ENCODE measurements at regions not wholly inside any gene's neighbourhood (a gene's known extent, or its start where the extent isn't known, plus 50 kb on each side); places are given as distances from the start of the nearest gene placed in this dataset.

DNA sequence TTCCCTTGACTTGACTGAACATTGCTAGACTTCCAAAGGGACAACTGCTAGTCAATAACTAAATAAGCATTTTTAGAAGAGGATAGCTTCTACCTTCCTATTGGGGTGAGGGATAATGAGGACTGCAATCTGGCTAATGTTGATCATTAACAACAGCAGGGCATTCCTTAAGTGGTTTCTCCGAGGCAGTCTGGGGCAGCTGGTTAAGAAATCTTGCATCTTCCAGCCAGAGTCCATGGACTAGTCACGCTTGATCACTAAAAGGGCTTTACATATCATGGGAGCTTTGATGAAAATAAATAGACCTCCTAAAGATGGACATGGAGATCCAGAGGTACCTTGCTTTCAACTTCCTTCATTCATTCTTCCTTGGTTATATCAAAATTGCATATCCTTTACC lies 329.4 kb upstream of the ESRRG start:
- TF ChIP-seq, protein P1, sequence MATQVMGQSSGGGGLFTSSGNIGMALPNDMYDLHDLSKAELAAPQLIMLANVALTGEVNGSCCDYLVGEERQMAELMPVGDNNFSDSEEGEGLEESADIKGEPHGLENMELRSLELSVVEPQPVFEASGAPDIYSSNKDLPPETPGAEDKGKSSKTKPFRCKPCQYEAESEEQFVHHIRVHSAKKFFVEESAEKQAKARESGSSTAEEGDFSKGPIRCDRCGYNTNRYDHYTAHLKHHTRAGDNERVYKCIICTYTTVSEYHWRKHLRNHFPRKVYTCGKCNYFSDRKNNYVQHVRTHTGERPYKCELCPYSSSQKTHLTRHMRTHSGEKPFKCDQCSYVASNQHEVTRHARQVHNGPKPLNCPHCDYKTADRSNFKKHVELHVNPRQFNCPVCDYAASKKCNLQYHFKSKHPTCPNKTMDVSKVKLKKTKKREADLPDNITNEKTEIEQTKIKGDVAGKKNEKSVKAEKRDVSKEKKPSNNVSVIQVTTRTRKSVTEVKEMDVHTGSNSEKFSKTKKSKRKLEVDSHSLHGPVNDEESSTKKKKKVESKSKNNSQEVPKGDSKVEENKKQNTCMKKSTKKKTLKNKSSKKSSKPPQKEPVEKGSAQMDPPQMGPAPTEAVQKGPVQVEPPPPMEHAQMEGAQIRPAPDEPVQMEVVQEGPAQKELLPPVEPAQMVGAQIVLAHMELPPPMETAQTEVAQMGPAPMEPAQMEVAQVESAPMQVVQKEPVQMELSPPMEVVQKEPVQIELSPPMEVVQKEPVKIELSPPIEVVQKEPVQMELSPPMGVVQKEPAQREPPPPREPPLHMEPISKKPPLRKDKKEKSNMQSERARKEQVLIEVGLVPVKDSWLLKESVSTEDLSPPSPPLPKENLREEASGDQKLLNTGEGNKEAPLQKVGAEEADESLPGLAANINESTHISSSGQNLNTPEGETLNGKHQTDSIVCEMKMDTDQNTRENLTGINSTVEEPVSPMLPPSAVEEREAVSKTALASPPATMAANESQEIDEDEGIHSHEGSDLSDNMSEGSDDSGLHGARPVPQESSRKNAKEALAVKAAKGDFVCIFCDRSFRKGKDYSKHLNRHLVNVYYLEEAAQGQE (IDR thresholded peaks at IDR 0.05; ENCODE audit: insufficient read depth in 1 of 2, low read depth in 2 of 2, low read length in 2 of 2): no peak
- no peak for TF ChIP-seq TAF1 (IDR thresholded peaks at IDR 0.05; ENCODE audit: borderline replicate concordance, insufficient read depth, low read length)
- TF ChIP-seq POLR2AphosphoS5 (IDR thresholded peaks at IDR 0.05; ENCODE audit: low read depth, low read length): no peak
- no peak for TF ChIP-seq SIN3A (IDR thresholded peaks at IDR 0.05; ENCODE audit: borderline replicate concordance, insufficient read depth, low read length)
- no peak for TF ChIP-seq FOXP2 (optimal IDR thresholded peaks at IDR 0.05; ENCODE audit: borderline replicate concordance, extremely low read depth, extremely low read length, insufficient read depth)

DNA sequence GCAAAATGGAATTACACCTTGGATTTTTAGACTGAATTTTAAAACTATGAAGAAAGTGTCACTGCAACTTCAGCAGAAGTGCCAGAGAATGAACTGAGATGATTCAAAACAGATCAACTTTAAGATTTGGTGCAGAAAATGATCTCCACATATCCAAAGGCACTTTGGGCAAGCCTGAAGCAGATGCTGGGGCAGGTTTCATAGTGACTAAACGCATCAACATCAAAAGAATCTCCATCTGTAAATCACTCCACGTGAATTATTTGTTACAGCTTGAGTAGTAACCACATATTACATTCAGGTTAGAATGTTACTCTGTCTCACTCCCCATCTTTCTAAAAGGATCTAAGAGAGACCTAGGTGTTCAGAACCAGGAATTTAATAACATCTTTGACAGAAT lies 329.0 kb upstream of the ESRRG start:
- TF ChIP-seq, protein P1 (IDR thresholded peaks at IDR 0.05; ENCODE audit: insufficient read depth in 1 of 2, low read depth in 2 of 2, low read length in 2 of 2): no peak
- TF ChIP-seq POLR2AphosphoS5 (IDR thresholded peaks at IDR 0.05; ENCODE audit: low read depth, low read length) (no peak), TAF1 (IDR thresholded peaks at IDR 0.05; ENCODE audit: borderline replicate concordance, insufficient read depth, low read length) (no peak), FOXP2 (optimal IDR thresholded peaks at IDR 0.05; ENCODE audit: borderline replicate concordance, extremely low read depth, extremely low read length, insufficient read depth) (no peak), SIN3A (IDR thresholded peaks at IDR 0.05; ENCODE audit: borderline replicate concordance, insufficient read depth, low read length) (no peak)

DNA sequence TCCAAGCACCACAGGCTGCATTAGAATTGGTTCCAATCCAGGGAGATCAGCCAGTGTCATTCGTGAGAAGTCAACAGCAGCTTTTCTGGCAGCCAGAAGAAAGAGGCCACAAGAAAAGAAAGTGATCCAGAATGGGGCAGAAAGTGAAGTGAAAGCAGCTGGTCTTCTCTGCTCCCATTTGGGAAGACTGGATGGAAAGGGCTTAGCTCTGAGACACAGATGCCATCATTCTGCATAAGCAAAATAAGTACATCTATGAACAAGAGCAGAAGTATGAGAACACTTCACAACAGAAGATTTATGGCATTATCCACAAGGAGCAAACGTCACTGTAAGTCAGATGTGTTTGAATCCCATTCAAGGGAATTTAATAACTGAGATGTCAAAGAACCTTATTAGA lies 326.5 kb upstream of the ESRRG start:
- TF ChIP-seq, protein P1 (IDR thresholded peaks at IDR 0.05; ENCODE audit: insufficient read depth in 1 of 2, low read depth in 2 of 2, low read length in 2 of 2): no peak
- TF ChIP-seq POLR2AphosphoS5 (IDR thresholded peaks at IDR 0.05; ENCODE audit: low read depth, low read length) (no peak), SIN3A (IDR thresholded peaks at IDR 0.05; ENCODE audit: borderline replicate concordance, insufficient read depth, low read length) (no peak), TAF1 (IDR thresholded peaks at IDR 0.05; ENCODE audit: borderline replicate concordance, insufficient read depth, low read length) (no peak), FOXP2 (optimal IDR thresholded peaks at IDR 0.05; ENCODE audit: borderline replicate concordance, extremely low read depth, extremely low read length, insufficient read depth) (no peak)

DNA sequence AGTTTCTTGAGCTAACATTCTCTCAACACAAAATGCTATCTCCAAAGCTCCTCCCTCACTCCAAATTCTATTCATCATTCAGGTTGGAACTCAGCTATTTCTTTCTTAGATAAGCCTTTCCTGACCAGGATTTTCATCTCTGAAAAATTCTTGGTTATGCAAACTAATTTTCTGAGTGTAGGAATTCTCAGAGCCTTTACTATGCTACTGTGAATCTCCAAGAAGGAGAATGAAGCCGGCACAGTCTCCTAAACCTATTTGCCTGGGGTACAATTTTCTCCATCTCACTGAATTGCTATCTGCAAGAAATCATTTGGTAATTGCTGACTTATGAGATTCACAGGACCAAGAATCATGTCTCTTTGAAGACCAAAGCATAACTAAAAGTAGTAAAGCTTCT lies 325.9 kb upstream of the ESRRG start:
- TF ChIP-seq TAF1 (IDR thresholded peaks at IDR 0.05; ENCODE audit: borderline replicate concordance, insufficient read depth, low read length): no peak
- no peak for TF ChIP-seq SIN3A (IDR thresholded peaks at IDR 0.05; ENCODE audit: borderline replicate concordance, insufficient read depth, low read length)
- TF ChIP-seq, protein P1 (IDR thresholded peaks at IDR 0.05; ENCODE audit: insufficient read depth in 1 of 2, low read depth in 2 of 2, low read length in 2 of 2): no peak
- TF ChIP-seq POLR2AphosphoS5 (IDR thresholded peaks at IDR 0.05; ENCODE audit: low read depth, low read length): no peak
- no peak for TF ChIP-seq FOXP2 (optimal IDR thresholded peaks at IDR 0.05; ENCODE audit: borderline replicate concordance, extremely low read depth, extremely low read length, insufficient read depth)

All from PFSK-1 (cell line).